ENCODE measurements at regions not wholly inside any gene's neighbourhood (a gene's known extent, or its start where the extent isn't known, plus 50 kb on each side); places are given as distances from the start of the nearest gene placed in this dataset.

- POLR2A ChIA-PET = no interaction called here
- Mint-ChIP-seq H3K4me3 (no peak overlapping the region), H3K27me3 (ENCODE audit: low read depth) (peaks cover 3% of the 10 kb centered on the region; the same call in 1 of the 2 replicates), H3K4me1 (peaks cover 31% of the 10 kb centered on the region), H3K36me3 (peaks cover 32% of the 10 kb centered on the region), H3K27ac (no peak overlapping the region), H3K9me3 (peaks cover 42% of the 10 kb centered on the region)
- DNase-seq (ENCODE audit: low spot score) (no peak), ATAC-seq (no peak)
- TF ChIP-seq ZNF532 (CRISPR knock-in tag; IDR thresholded peaks at IDR 0.05; ENCODE audit: borderline replicate concordance) (no peak), MAX (CRISPR knock-in tag; IDR thresholded peaks at IDR 0.05) (no peak), TEAD4 (CRISPR knock-in tag; IDR thresholded peaks at IDR 0.05) (no peak), PRDM15 (CRISPR knock-in tag; IDR thresholded peaks at IDR 0.05) (no peak), ESRRA (CRISPR knock-in tag; IDR thresholded peaks at IDR 0.05; ENCODE audit: borderline replicate concordance) (no peak), PRRX2 (CRISPR knock-in tag; IDR thresholded peaks at IDR 0.05) (no peak), RORB (CRISPR knock-in tag; IDR thresholded peaks at IDR 0.05) (no peak)
- CTCF ChIA-PET = no interaction called here
Measured at GRCh38 chr1:244304156-244304555, 147.6 kb downstream of the ADSS2 start.

- H3K4me1 Mint-ChIP-seq = peaks cover 26% of the 10 kb centered on the region
- TF ChIP-seq ZNF416 (CRISPR knock-in tag; IDR thresholded peaks at IDR 0.05) = no peak
- no peak for TF ChIP-seq E2F1 (CRISPR knock-in tag; IDR thresholded peaks at IDR 0.05)
- TF ChIP-seq PRRX2 (CRISPR knock-in tag; IDR thresholded peaks at IDR 0.05) = no peak
- no peak for TF ChIP-seq FOXP4 (CRISPR knock-in tag; IDR thresholded peaks at IDR 0.05)
- no peak for TF ChIP-seq ZNF219 (CRISPR knock-in tag; IDR thresholded peaks at IDR 0.05; ENCODE audit: borderline replicate concordance)
- no peak for TF ChIP-seq CREM (CRISPR knock-in tag; IDR thresholded peaks at IDR 0.05)
- TF ChIP-seq IRF2 (CRISPR knock-in tag; IDR thresholded peaks at IDR 0.05; ENCODE audit: borderline replicate concordance, low read depth) = no peak
- TF ChIP-seq NFYB (CRISPR knock-in tag; conservative IDR thresholded peaks at IDR 0.05; ENCODE audit: low read depth) = no peak
- no peak for TF ChIP-seq ZNF396 (CRISPR knock-in tag; IDR thresholded peaks at IDR 0.05; ENCODE audit: borderline replicate concordance)
- no peak for TF ChIP-seq ESRRA (CRISPR knock-in tag; IDR thresholded peaks at IDR 0.05; ENCODE audit: borderline replicate concordance)
- TF ChIP-seq EMX1 (CRISPR knock-in tag; IDR thresholded peaks at IDR 0.05) = no peak
- no peak for TF ChIP-seq GTF2I (CRISPR knock-in tag; conservative IDR thresholded peaks at IDR 0.05)
- TF ChIP-seq STAT6 (CRISPR knock-in tag; conservative IDR thresholded peaks at IDR 0.05; ENCODE audit: low read depth) = no peak
- no peak for TF ChIP-seq KAT7 (CRISPR knock-in tag; IDR thresholded peaks at IDR 0.05; ENCODE audit: borderline replicate concordance)
- TF ChIP-seq MAX (CRISPR knock-in tag; IDR thresholded peaks at IDR 0.05) = no peak
- TF ChIP-seq ETV6 (CRISPR knock-in tag; IDR thresholded peaks at IDR 0.05) = no peak
Measured at GRCh38 chr1:244304656-244305055, 147.1 kb downstream of the ADSS2 start.

More at GRCh38 chr1:244304656-244305055, 147.1 kb downstream of the ADSS2 start:
- no peak overlapping the region for H3K4me3 Mint-ChIP-seq
- peaks cover 47% of the 10 kb centered on the region for H3K9me3 Mint-ChIP-seq
- H3K27me3 Mint-ChIP-seq (ENCODE audit: low read depth) = peaks cover 3% of the 10 kb centered on the region; the same call in 1 of the 2 replicates
- DNase-seq (ENCODE audit: low spot score) (no peak), ATAC-seq (no peak)
- POLR2A ChIA-PET = no interaction called here
- H3K27ac Mint-ChIP-seq = no peak overlapping the region
- CTCF ChIA-PET = no interaction called here
- peaks cover 32% of the 10 kb centered on the region for H3K36me3 Mint-ChIP-seq
